BE2C (cell line): ENCODE measurements at regions not wholly inside any gene's neighbourhood (a gene's known extent, or its start where the extent isn't known, plus 50 kb on each side); places are given as distances from the start of the nearest gene placed in this dataset.

Source experiments
- DNase-seq: peaks from one replicate; pipeline ENCODE4 v3.0.0-alpha.2; 2020
- H3K27me3 ChIP-seq: fragments of 250-450 bp; sonication (Bioruptor Pico); 2 replicates; pipeline ENCODE4 v1.5.1; 2020; ENCODE audit warnings: mild to moderate bottlenecking
- H3K36me3 ChIP-seq: fragments of 250-450 bp; sonication (Bioruptor Pico); 2 replicates; pipeline ENCODE4 v1.5.1; 2020; ENCODE audit warnings: mild to moderate bottlenecking
- H3K4me1 ChIP-seq: fragments of 250-450 bp; sonication (Bioruptor Pico); 2 replicates; pipeline ENCODE4 v1.5.1; 2020
- H3K4me3 ChIP-seq: 2 replicates; pipeline ENCODE4 v1.5.1; 2011; ENCODE audit warnings: low read depth, low read length
- H3K9me3 ChIP-seq: fragments of 250-450 bp; sonication (Bioruptor Pico); 2 replicates; pipeline ENCODE4 v1.5.1; 2020
- CTCF ChIP-seq: IDR thresholded peaks from 2 replicates; pipeline ENCODE4 v1.5.1; 2012; ENCODE audit warnings: mild to moderate bottlenecking, low read depth, low read length

- TF ChIP-seq CTCF, result no peak
- no peak for DNase-seq
- Histone ChIP-seq H3K9me3 (no peaks in the 10 kb centered on the region), H3K4me3 (no peak overlapping the region), H3K4me1 (no peaks in the 10 kb centered on the region), H3K36me3 (no peaks in the 10 kb centered on the region), H3K27me3 (no peaks in the 10 kb centered on the region)
Observed at GRCh38 chr3:117709108-117709507, 999.5 kb downstream of the TUSC7 start.

GRCh38 chr3:117710501-117710900, 1000.9 kb downstream of the TUSC7 start:
- Histone ChIP-seq H3K27me3 (no peaks in the 10 kb centered on the region), H3K4me3 (no peak overlapping the region), H3K4me1 (no peaks in the 10 kb centered on the region), H3K9me3 (no peaks in the 10 kb centered on the region), H3K36me3 (no peaks in the 10 kb centered on the region; the same call in 1 of the 2 replicates)
- no peak for TF ChIP-seq CTCF
- no peak for DNase-seq

- peak; percentile 79 for TF ChIP-seq CTCF
- no peaks in the 10 kb centered on the region for H3K9me3 ChIP-seq
- H3K4me3 ChIP-seq, result no peak overlapping the region
- peaks cover 5% of the 10 kb centered on the region for H3K36me3 ChIP-seq
- no peaks in the 10 kb centered on the region; the same call in 1 of the 2 replicates for H3K4me1 ChIP-seq
- H3K27me3 ChIP-seq, result no peaks in the 10 kb centered on the region
- no peak for DNase-seq
Observed at GRCh38 chr3:117719316-117719926, 1009.8 kb downstream of the TUSC7 start.

GRCh38 chr3:117721866-117722265, 1012.3 kb downstream of the TUSC7 start:
- Histone ChIP-seq H3K4me1 (no peaks in the 10 kb centered on the region; the same call in 1 of the 2 replicates), H3K4me3 (no peak overlapping the region), H3K36me3 (peaks cover 12% of the 10 kb centered on the region), H3K9me3 (no peaks in the 10 kb centered on the region), H3K27me3 (no peaks in the 10 kb centered on the region)
- no peak for DNase-seq
- TF ChIP-seq CTCF, result no peak

- TF ChIP-seq CTCF, result no peak
- no peak overlapping the region for H3K4me3 ChIP-seq
- H3K36me3 ChIP-seq, result peaks cover 11% of the 10 kb centered on the region
- no peaks in the 10 kb centered on the region for H3K27me3 ChIP-seq
- H3K9me3 ChIP-seq, result no peaks in the 10 kb centered on the region
- DNase-seq, result no peak
- no peaks in the 10 kb centered on the region; the same call in 1 of the 2 replicates for H3K4me1 ChIP-seq
Observed at GRCh38 chr3:117722856-117723255, 1013.3 kb downstream of the TUSC7 start.

GRCh38 chr3:117723825-117724224, 1014.2 kb downstream of the TUSC7 start:
- TF ChIP-seq CTCF, result no peak
- Histone ChIP-seq H3K9me3 (no peaks in the 10 kb centered on the region), H3K36me3 (peaks cover 15% of the 10 kb centered on the region), H3K4me1 (no peaks in the 10 kb centered on the region; the same call in 1 of the 2 replicates), H3K27me3 (no peaks in the 10 kb centered on the region), H3K4me3 (no peak overlapping the region)
- no peak for DNase-seq
